ENCODE measurements at regions not wholly inside any gene's neighbourhood (a gene's known extent, or its start where the extent isn't known, plus 50 kb on each side); places are given as distances from the start of the nearest gene placed in this dataset.
"Not testable (repeated sequence)": the region's sequence is repeated elsewhere in the genome, so short reads cannot be mapped to it uniquely, and the experiment has no call there.

GRCh38 chr18:67771271-67771670 lies 254.8 kb upstream of the DSEL start:
- whole genome bisulfite sequencing, 2 donors = 79 to 81% methylated on average over 2 of the region's 2 CpGs
- H3K4me1 ChIP-seq = no peaks in the 10 kb centered on the region
- DNase-seq (ENCODE audit: low spot score in 2 of 2) = no peak
- TF ChIP-seq EP300 (IDR thresholded peaks at IDR 0.05) (no peak), CTCF (IDR thresholded peaks at IDR 0.05) (no peak), POLR2A (IDR thresholded peaks at IDR 0.05) (no peak)
- H3K4me3 ChIP-seq = no peak overlapping the region
- no peaks in the 10 kb centered on the region for H3K27me3 ChIP-seq
- no peaks in the 10 kb centered on the region for H3K36me3 ChIP-seq
- H3K27ac ChIP-seq = no peak overlapping the region
- H3K9me3 ChIP-seq = no peaks in the 10 kb centered on the region

- Histone ChIP-seq H3K9me3 (no peaks in the 10 kb centered on the region), H3K4me1 (no peaks in the 10 kb centered on the region), H3K36me3 (no peaks in the 10 kb centered on the region), H3K27ac (no peak overlapping the region), H3K27me3 (no peaks in the 10 kb centered on the region), H3K4me3 (no peak overlapping the region)
- DNase-seq (ENCODE audit: low spot score in 2 of 2) = no peak
- TF ChIP-seq CTCF (IDR thresholded peaks at IDR 0.05) = no peak
- TF ChIP-seq POLR2A (IDR thresholded peaks at IDR 0.05) = no peak
- no peak for TF ChIP-seq EP300 (IDR thresholded peaks at IDR 0.05)
- 34 to 35% methylated on average over 5 of the region's 5 CpGs for WGBS, 2 donors
Measured at GRCh38 chr18:67770520-67770919, 254.0 kb upstream of the DSEL start.

- no peaks in the 10 kb centered on the region for H3K36me3 ChIP-seq
- no peaks in the 10 kb centered on the region for H3K4me1 ChIP-seq
- H3K9me3 ChIP-seq = no peaks in the 10 kb centered on the region
- no peak overlapping the region for H3K4me3 ChIP-seq
- no peaks in the 10 kb centered on the region for H3K27me3 ChIP-seq
- no peak for DNase-seq (ENCODE audit: low spot score in 2 of 2)
- TF ChIP-seq CTCF (IDR thresholded peaks at IDR 0.05) (no peak), POLR2A (IDR thresholded peaks at IDR 0.05) (no peak), EP300 (IDR thresholded peaks at IDR 0.05) (no peak)
- H3K27ac ChIP-seq = no peak overlapping the region
Measured at GRCh38 chr18:67766930-67767329, 250.4 kb upstream of the DSEL start.

GRCh38 chr18:67752211-67752610 lies 235.7 kb upstream of the DSEL start:
- H3K4me3 ChIP-seq; H3K36me3 ChIP-seq; H3K27me3 ChIP-seq; H3K27ac ChIP-seq; H3K4me1 ChIP-seq; H3K9me3 ChIP-seq; DNase-seq (ENCODE audit: low spot score in 2 of 2): not testable (repeated sequence)
- WGBS, 2 donors = 97% methylated on average over 1 of the region's 1 CpG

- WGBS, 2 donors = 77 to 88% methylated on average over 1 of the region's 1 CpG
- no peak for DNase-seq (ENCODE audit: low spot score in 2 of 2)
- Histone ChIP-seq H3K27me3 (no peaks in the 10 kb centered on the region), H3K4me1 (no peaks in the 10 kb centered on the region), H3K36me3 (no peaks in the 10 kb centered on the region), H3K9me3 (peaks cover 0 to 54% (median 5%) of the 10 kb centered on the region in 4 donors), H3K27ac (no peak overlapping the region), H3K4me3 (no peak overlapping the region)
- TF ChIP-seq EP300 (IDR thresholded peaks at IDR 0.05) = no peak
- no peak for TF ChIP-seq CTCF (IDR thresholded peaks at IDR 0.05)
- TF ChIP-seq POLR2A (IDR thresholded peaks at IDR 0.05) = no peak
Measured at GRCh38 chr18:67742954-67743353, 226.4 kb upstream of the DSEL start.

- Histone ChIP-seq H3K36me3 (no peaks in the 10 kb centered on the region), H3K27ac (no peak overlapping the region), H3K27me3 (no peaks in the 10 kb centered on the region), H3K9me3 (peaks cover 0 to 49% (median 5%) of the 10 kb centered on the region in 4 donors), H3K4me3 (no peak overlapping the region), H3K4me1 (no peaks in the 10 kb centered on the region)
- WGBS, 2 donors = 93 to 95% methylated on average over 7 of the region's 7 CpGs
- TF ChIP-seq POLR2A (IDR thresholded peaks at IDR 0.05) = no peak
- no peak for TF ChIP-seq CTCF (IDR thresholded peaks at IDR 0.05)
- no peak for TF ChIP-seq EP300 (IDR thresholded peaks at IDR 0.05)
- no peak for DNase-seq (ENCODE audit: low spot score in 2 of 2)
Measured at GRCh38 chr18:67742525-67742924, 226.0 kb upstream of the DSEL start.
